ENCODE measurements at regions not wholly inside any gene's neighbourhood (a gene's known extent, or its start where the extent isn't known, plus 50 kb on each side); places are given as distances from the start of the nearest gene placed in this dataset.

GRCh38 chr2:8604262-8604661, 77.6 kb upstream of the ID2 start:
- Histone ChIP-seq H3K4me3 (ENCODE audit: low read depth, low read length) (no peak overlapping the region), H3K36me3 (ENCODE audit: control insufficient read depth, insufficient read depth, low read length) (no peaks in the 10 kb centered on the region; the same call in 1 of the 2 replicates), H3K9me3 (no peaks in the 10 kb centered on the region), H3K4me1 (peaks cover 82% of the 10 kb centered on the region), H3K27me3 (replicated peaks; ENCODE audit: control insufficient read depth, insufficient read depth, low read length) (no peaks in the 10 kb centered on the region)
- peaks cover 52% of the 10 kb centered on the region for H3K4me1 Mint-ChIP-seq (ENCODE audit: low read depth, unreplicated experiment)
- intact Hi-C loops (cut with micrococcal nuclease; ENCODE audit: unreplicated experiment) = no loop called here
- H3K36me3 Mint-ChIP-seq (ENCODE audit: insufficient read depth, unreplicated experiment) = peaks cover under 1% of the 10 kb centered on the region
- ChIA-PET POLR2A (no interaction called here), CTCF (interaction anchor here (1.5 kb wide), 1 partner anchor 20 kb away, joined by 3 read pairs; no protein-coding TSS in a partner anchor)
- H3K27ac Mint-ChIP-seq (ENCODE audit: unreplicated experiment) = no peak overlapping the region
- no peak for DNase-seq
- no peak overlapping the region for H3K4me3 Mint-ChIP-seq (ENCODE audit: unreplicated experiment)
- H3K9me3 Mint-ChIP-seq (ENCODE audit: unreplicated experiment) = no peaks in the 10 kb centered on the region
- H3K27me3 Mint-ChIP-seq (ENCODE audit: insufficient read depth, unreplicated experiment) = no peaks in the 10 kb centered on the region
- no TSS peak for BruUV-seq (replicated peaks)
- TF ChIP-seq CTCF (IDR thresholded peaks at IDR 0.05; ENCODE audit: insufficient read depth in 1 of 2, low read depth in 1 of 2, low read length in 1 of 2, severe bottlenecking in 1 of 2, unreplicated experiment in 1 of 2) = no peak

GRCh38 chr2:8605351-8606065, 76.3 kb upstream of the ID2 start:
- no TSS peak for BruUV-seq (replicated peaks)
- intact Hi-C loops (cut with micrococcal nuclease; ENCODE audit: unreplicated experiment) = loop anchor here (5.0 kb wide), 1 partner anchor 68 kb away; no protein-coding TSS in a partner anchor
- Mint-ChIP-seq H3K4me1 (ENCODE audit: low read depth, unreplicated experiment) (peaks cover 62% of the 10 kb centered on the region), H3K36me3 (ENCODE audit: insufficient read depth, unreplicated experiment) (peaks cover 13% of the 10 kb centered on the region), H3K4me3 (ENCODE audit: unreplicated experiment) (no peak overlapping the region), H3K27ac (ENCODE audit: unreplicated experiment) (peak overlapping the region; percentile 69), H3K27me3 (ENCODE audit: insufficient read depth, unreplicated experiment) (no peaks in the 10 kb centered on the region), H3K9me3 (ENCODE audit: unreplicated experiment) (no peaks in the 10 kb centered on the region)
- Histone ChIP-seq H3K4me1 (peaks cover 80% of the 10 kb centered on the region), H3K4me3 (ENCODE audit: low read depth, low read length) (no peak overlapping the region), H3K36me3 (ENCODE audit: control insufficient read depth, insufficient read depth, low read length) (no peaks in the 10 kb centered on the region; the same call in 1 of the 2 replicates), H3K9me3 (no peaks in the 10 kb centered on the region), H3K27me3 (replicated peaks; ENCODE audit: control insufficient read depth, insufficient read depth, low read length) (no peaks in the 10 kb centered on the region)
- CTCF ChIA-PET = interaction anchor here (1.5 kb wide), 1 partner anchor 19 kb away, joined by 3 read pairs; no protein-coding TSS in a partner anchor
- peak in 1 of 2 experiments; percentile 33 for DNase-seq
- POLR2A ChIA-PET = interaction anchor here (1.0 kb wide), 1 partner anchor 77 kb away, joined by 3 read pairs; the partner anchor contains the start of gene ID2
- no peak for TF ChIP-seq CTCF (IDR thresholded peaks at IDR 0.05; ENCODE audit: insufficient read depth in 1 of 2, low read depth in 1 of 2, low read length in 1 of 2, severe bottlenecking in 1 of 2, unreplicated experiment in 1 of 2)

GRCh38 chr2:8606226-8606625, 75.6 kb upstream of the ID2 start:
- DNase-seq = peak in 1 of 2 experiments; percentile 8
- BruUV-seq (replicated peaks) = no TSS peak
- POLR2A ChIA-PET = interaction anchor here (1.0 kb wide), 1 partner anchor 76 kb away, joined by 3 read pairs; the partner anchor contains the start of gene ID2
- intact Hi-C loops (cut with micrococcal nuclease; ENCODE audit: unreplicated experiment) = loop anchor here (5.0 kb wide), 1 partner anchor 69 kb away; no protein-coding TSS in a partner anchor
- no peaks in the 10 kb centered on the region for H3K27me3 Mint-ChIP-seq (ENCODE audit: insufficient read depth, unreplicated experiment)
- CTCF ChIA-PET = no interaction called here
- H3K36me3 Mint-ChIP-seq (ENCODE audit: insufficient read depth, unreplicated experiment) = peaks cover 20% of the 10 kb centered on the region
- H3K27me3 ChIP-seq (replicated peaks; ENCODE audit: control insufficient read depth, insufficient read depth, low read length) = no peaks in the 10 kb centered on the region
- no peak overlapping the region for H3K4me3 Mint-ChIP-seq (ENCODE audit: unreplicated experiment)
- peak overlapping the region; percentile 69 for H3K27ac Mint-ChIP-seq (ENCODE audit: unreplicated experiment)
- no peak for TF ChIP-seq CTCF (IDR thresholded peaks at IDR 0.05; ENCODE audit: insufficient read depth in 1 of 2, low read depth in 1 of 2, low read length in 1 of 2, severe bottlenecking in 1 of 2, unreplicated experiment in 1 of 2)
- H3K36me3 ChIP-seq (ENCODE audit: control insufficient read depth, insufficient read depth, low read length) = no peaks in the 10 kb centered on the region; the same call in 1 of the 2 replicates
- H3K9me3 ChIP-seq = peaks cover 5% of the 10 kb centered on the region
- no peak overlapping the region for H3K4me3 ChIP-seq (ENCODE audit: low read depth, low read length)
- no peaks in the 10 kb centered on the region for H3K9me3 Mint-ChIP-seq (ENCODE audit: unreplicated experiment)
- H3K4me1 ChIP-seq = peaks cover 86% of the 10 kb centered on the region
- H3K4me1 Mint-ChIP-seq (ENCODE audit: low read depth, unreplicated experiment) = peaks cover 69% of the 10 kb centered on the region

All from Caco-2 (cell line).